Fibroblast of lung (primary cell): ENCODE measurements at regions not wholly inside any gene's neighbourhood (a gene's known extent, or its start where the extent isn't known, plus 50 kb on each side); places are given as distances from the start of the nearest gene placed in this dataset.

Experiments
- DNase-seq, 2 donors: peaks; one replicate each; pipeline versions ENCODE4 v3.0.0 to v3.0.0-alpha.2; 2010; ENCODE audit warnings: low read depth in 2 of 2
- H2AFZ ChIP-seq: 2 replicates; pipeline ENCODE4 v1.5.1; 2012; ENCODE audit warnings: low read length, control low read depth, inconsistent platforms
- H3K27ac ChIP-seq: 2 replicates; pipeline ENCODE4 v1.5.1; 2011; ENCODE audit warnings: low read length, control low read depth; ENCODE audit not compliant: insufficient read depth
- H3K27me3 ChIP-seq: 2 replicates; pipeline ENCODE4 v1.5.1; 2011; ENCODE audit warnings: mild to moderate bottlenecking, low read length; ENCODE audit not compliant: control insufficient read depth, insufficient read depth
- H3K36me3 ChIP-seq: 2 replicates; pipeline ENCODE4 v1.5.1; 2011; ENCODE audit warnings: low read length; ENCODE audit not compliant: control insufficient read depth, insufficient read depth
- H3K4me1 ChIP-seq: 2 replicates; pipeline ENCODE4 v1.5.1; 2011; ENCODE audit warnings: low read length; ENCODE audit not compliant: control insufficient read depth, insufficient read depth; ENCODE audit errors: extremely low read depth
- H3K4me2 ChIP-seq: 2 replicates; pipeline ENCODE4 v1.5.1; 2011; ENCODE audit warnings: low read length, control low read depth; ENCODE audit not compliant: insufficient read depth; ENCODE audit errors: extremely low read depth
- H3K4me3 ChIP-seq, 4 experiments: fragments of 200-600 bp in 1 of 4; sonication (generic) in 1 of 4; replicated peaks in 1 of 4; 2 replicates each; pipeline ENCODE4 v1.5.1; 2011 to 2016; ENCODE audit warnings: low read length in 4 of 4, low read depth in 3 of 4, mild to moderate bottlenecking in 3 of 4, control low read depth in 2 of 4, inconsistent platforms in 1 of 4, mixed read lengths in 1 of 4; ENCODE audit not compliant: insufficient read depth in 1 of 4; ENCODE audit errors: control extremely low read depth in 1 of 4
- H3K79me2 ChIP-seq: 2 replicates; pipeline ENCODE4 v1.5.1; 2012; ENCODE audit warnings: mild to moderate bottlenecking, low read length, inconsistent platforms; ENCODE audit not compliant: control insufficient read depth, insufficient read depth
- H3K9ac ChIP-seq: 2 replicates; pipeline ENCODE4 v1.5.1; 2011; ENCODE audit warnings: mild to moderate bottlenecking, low read length, control low read depth; ENCODE audit not compliant: insufficient read depth
- H3K9me3 ChIP-seq: 2 replicates; pipeline ENCODE4 v1.5.1; 2012; ENCODE audit warnings: low read depth, low read length; ENCODE audit not compliant: control insufficient read depth, insufficient read depth
- H4K20me1 ChIP-seq: 2 replicates; pipeline ENCODE4 v1.5.1; 2011; ENCODE audit warnings: low read length; ENCODE audit not compliant: control insufficient read depth, insufficient read depth; ENCODE audit errors: extremely low read depth
- EZH2 ChIP-seq: IDR thresholded peaks from 2 replicates; pipeline ENCODE4 v1.5.1; 2012; ENCODE audit warnings: low read length, control low read depth, mild to moderate bottlenecking; ENCODE audit errors: missing control alignments
- TF ChIP-seq, protein P1 (sequence below), 2 donors: IDR thresholded peaks in 1 of 2; conservative IDR thresholded peaks in 1 of 2; 1 replicate in 1 of 2; 2 replicates in 1 of 2; pipeline ENCODE4 v1.5.1; 2011 to 2012; ENCODE audit warnings: low read length in 2 of 2, control low read depth in 1 of 2, inconsistent platforms in 1 of 2, low read depth in 1 of 2, mild to moderate bottlenecking in 1 of 2

DNA sequence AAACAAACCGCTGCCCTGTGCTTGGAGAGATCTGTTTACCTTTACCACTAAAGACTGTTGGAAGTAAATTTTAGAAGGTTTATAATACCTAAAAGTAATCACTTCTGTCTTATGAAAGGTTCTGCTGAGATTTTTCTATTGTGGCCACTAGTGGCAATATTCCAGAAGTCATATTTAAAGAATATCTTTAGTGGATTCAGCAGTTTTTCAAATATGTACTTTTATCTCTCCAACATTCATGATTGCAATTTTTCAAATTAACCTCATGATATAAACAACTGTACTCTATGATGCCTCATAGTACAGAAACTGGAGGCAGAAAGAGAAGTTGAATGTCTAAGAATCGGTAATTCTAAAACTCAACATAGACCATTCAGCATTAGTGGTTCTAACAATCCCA is 53.2 kb upstream of the USPL1 start:
- Histone ChIP-seq H3K9ac (no peak overlapping the region), H3K9me3 (no peaks in the 10 kb centered on the region), H3K4me1 (peaks cover 2% of the 10 kb centered on the region), H3K4me3 (no peak overlapping the region), H4K20me1 (no peaks in the 10 kb centered on the region), H3K4me2 (no peak overlapping the region), H3K27ac (no peak overlapping the region), H3K27me3 (no peaks in the 10 kb centered on the region), H3K36me3 (no peaks in the 10 kb centered on the region), H3K79me2 (no peaks in the 10 kb centered on the region), H2AFZ (no peak overlapping the region)
- TF ChIP-seq, protein P1, sequence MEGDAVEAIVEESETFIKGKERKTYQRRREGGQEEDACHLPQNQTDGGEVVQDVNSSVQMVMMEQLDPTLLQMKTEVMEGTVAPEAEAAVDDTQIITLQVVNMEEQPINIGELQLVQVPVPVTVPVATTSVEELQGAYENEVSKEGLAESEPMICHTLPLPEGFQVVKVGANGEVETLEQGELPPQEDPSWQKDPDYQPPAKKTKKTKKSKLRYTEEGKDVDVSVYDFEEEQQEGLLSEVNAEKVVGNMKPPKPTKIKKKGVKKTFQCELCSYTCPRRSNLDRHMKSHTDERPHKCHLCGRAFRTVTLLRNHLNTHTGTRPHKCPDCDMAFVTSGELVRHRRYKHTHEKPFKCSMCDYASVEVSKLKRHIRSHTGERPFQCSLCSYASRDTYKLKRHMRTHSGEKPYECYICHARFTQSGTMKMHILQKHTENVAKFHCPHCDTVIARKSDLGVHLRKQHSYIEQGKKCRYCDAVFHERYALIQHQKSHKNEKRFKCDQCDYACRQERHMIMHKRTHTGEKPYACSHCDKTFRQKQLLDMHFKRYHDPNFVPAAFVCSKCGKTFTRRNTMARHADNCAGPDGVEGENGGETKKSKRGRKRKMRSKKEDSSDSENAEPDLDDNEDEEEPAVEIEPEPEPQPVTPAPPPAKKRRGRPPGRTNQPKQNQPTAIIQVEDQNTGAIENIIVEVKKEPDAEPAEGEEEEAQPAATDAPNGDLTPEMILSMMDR (conservative IDR thresholded peaks at IDR 0.05 in 1 of 2, IDR thresholded peaks at IDR 0.05 in 1 of 2; ENCODE audit: low read depth in 1 of 2, low read length in 2 of 2) = no peak
- TF ChIP-seq EZH2 = no peak
- DNase-seq = no peak

DNA sequence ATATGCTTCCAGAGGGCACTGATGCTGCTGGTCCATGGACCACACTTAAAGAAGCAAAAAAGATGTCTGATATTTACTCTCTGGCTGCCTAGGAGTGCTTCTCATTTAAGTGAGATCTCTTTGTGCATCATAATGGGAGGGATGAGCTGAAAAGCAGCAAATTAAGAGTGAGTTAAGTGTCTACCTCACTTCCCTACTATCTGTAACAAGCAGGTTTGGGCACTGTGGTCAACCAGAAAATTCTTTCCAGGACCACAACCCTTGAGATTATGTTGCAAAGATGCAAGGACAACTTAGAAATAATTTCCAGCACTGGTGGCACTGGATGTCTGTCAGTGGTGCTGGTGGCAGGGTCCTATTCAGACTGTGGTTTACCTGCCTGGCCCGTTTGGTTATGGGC is 52.1 kb upstream of the USPL1 start:
- Histone ChIP-seq H3K27ac (no peak overlapping the region), H3K4me1 (peaks cover 10% of the 10 kb centered on the region), H3K36me3 (no peaks in the 10 kb centered on the region), H4K20me1 (no peaks in the 10 kb centered on the region), H3K9ac (no peak overlapping the region), H3K27me3 (no peaks in the 10 kb centered on the region), H3K4me3 (no peak overlapping the region), H3K79me2 (no peaks in the 10 kb centered on the region), H3K9me3 (no peaks in the 10 kb centered on the region), H3K4me2 (no peak overlapping the region), H2AFZ (no peak overlapping the region)
- no peak for TF ChIP-seq EZH2
- TF ChIP-seq, protein P1 (conservative IDR thresholded peaks at IDR 0.05 in 1 of 2, IDR thresholded peaks at IDR 0.05 in 1 of 2; ENCODE audit: low read depth in 1 of 2, low read length in 2 of 2) = no peak
- peak in 1 of 2 donors; percentile 53 for DNase-seq

DNA sequence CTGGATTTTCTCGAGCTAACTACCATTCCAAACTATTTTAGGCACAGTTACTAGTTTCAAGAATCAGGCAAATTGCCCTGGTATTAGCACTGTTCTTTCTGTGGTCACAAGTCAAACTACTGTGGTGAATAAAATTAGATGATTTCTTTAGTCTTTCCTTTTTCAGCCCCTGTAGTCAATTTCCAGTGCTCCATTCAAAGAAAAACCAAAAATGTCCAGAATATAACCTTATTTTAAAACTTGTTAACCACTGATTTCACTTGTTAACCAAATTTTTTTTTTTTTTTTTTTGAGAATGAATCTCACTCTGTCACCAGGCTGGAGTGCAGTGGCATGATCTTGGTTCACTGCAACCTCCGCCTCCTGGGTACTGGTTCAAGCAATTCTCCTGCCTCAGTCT is 50.6 kb upstream of the USPL1 start:
- Histone ChIP-seq H3K4me3 (no peak overlapping the region), H3K4me2 (no peak overlapping the region), H3K27me3 (no peaks in the 10 kb centered on the region), H3K36me3 (no peaks in the 10 kb centered on the region), H3K9me3 (no peaks in the 10 kb centered on the region), H3K4me1 (peaks cover 11% of the 10 kb centered on the region), H2AFZ (no peak overlapping the region), H3K79me2 (no peaks in the 10 kb centered on the region), H3K9ac (no peak overlapping the region), H3K27ac (no peak overlapping the region), H4K20me1 (no peaks in the 10 kb centered on the region)
- TF ChIP-seq, protein P1 (conservative IDR thresholded peaks at IDR 0.05 in 1 of 2, IDR thresholded peaks at IDR 0.05 in 1 of 2; ENCODE audit: low read depth in 1 of 2, low read length in 2 of 2) = no peak
- no peak for TF ChIP-seq EZH2
- peak in 1 of 2 donors; percentile 40 for DNase-seq
